ENCODE measurements at regions not wholly inside any gene's neighbourhood (a gene's known extent, or its start where the extent isn't known, plus 50 kb on each side); places are given as distances from the start of the nearest gene placed in this dataset.
A peak's percentile ranks its signal among the peaks of the same experiment; 100 is the strongest.

- DNase-seq (no peak), ATAC-seq (no peak)
- H3K36me3 ChIP-seq, result no peaks in the 10 kb centered on the region
- no peak overlapping the region for H3K4me3 ChIP-seq
- intact Hi-C loops (cut with DNase I), result no loop called here
- H3K27me3 ChIP-seq, result no peaks in the 10 kb centered on the region
- WGBS (ENCODE audit: insufficient coverage, low coverage, low lambda C conversion rate, missing lambda C conversion rate), result 67% methylated on average over 1 of the region's 1 CpG
- no peaks in the 10 kb centered on the region for H3K9me3 ChIP-seq
- H3K4me1 ChIP-seq, result peaks cover 0 to under 1% (median 0%) of the 10 kb centered on the region in 4 donors
- no peak overlapping the region for H3K27ac ChIP-seq
- TF ChIP-seq CTCF (IDR thresholded peaks at IDR 0.05) (no peak), POLR2A (IDR thresholded peaks at IDR 0.05) (no peak)
These were observed 347.1 kb downstream of the TNS1 start for GRCh38 chr2:217655651-217656050.

GRCh38 chr2:217654168-217654567 is 348.6 kb downstream of the TNS1 start:
- no peak overlapping the region for H3K27ac ChIP-seq

GRCh38 chr2:217652761-217653639 is 349.8 kb downstream of the TNS1 start:
- Histone ChIP-seq H3K27me3 (no peaks in the 10 kb centered on the region), H3K36me3 (no peaks in the 10 kb centered on the region), H3K4me3 (no peak overlapping the region), H3K4me1 (peaks cover 0 to 7% (median 0%) of the 10 kb centered on the region in 4 donors), H3K27ac (no peak overlapping the region), H3K9me3 (no peaks in the 10 kb centered on the region)
- intact Hi-C loops (cut with DNase I), result loop anchor here in 1 of 2 donors (5.0 kb wide), 1 partner anchor 59 kb away; no protein-coding TSS in a partner anchor
- 14% methylated on average over 6 of the region's 7 CpGs for WGBS (ENCODE audit: insufficient coverage, low coverage, low lambda C conversion rate, missing lambda C conversion rate)
- TF ChIP-seq POLR2A (IDR thresholded peaks at IDR 0.05), result no peak
- no peak for TF ChIP-seq CTCF (IDR thresholded peaks at IDR 0.05)
- DNase-seq (peak in 1 of 3 donors; percentile 42), ATAC-seq (peak; percentile 25 to 70 (median 34))

More at GRCh38 chr2:217654168-217654567, 348.6 kb downstream of the TNS1 start:
- no peak overlapping the region for H3K4me3 ChIP-seq
- intact Hi-C loops (cut with DNase I), result loop anchor here in 1 of 2 donors (5.0 kb wide), 1 partner anchor 58 kb away; no protein-coding TSS in a partner anchor
- TF ChIP-seq CTCF (IDR thresholded peaks at IDR 0.05), result no peak
- TF ChIP-seq POLR2A (IDR thresholded peaks at IDR 0.05), result no peak
- no peaks in the 10 kb centered on the region for H3K27me3 ChIP-seq
- ATAC-seq (no peak), DNase-seq (no peak)
- 80% methylated on average over 2 of the region's 4 CpGs for WGBS (ENCODE audit: insufficient coverage, low coverage, low lambda C conversion rate, missing lambda C conversion rate)
- peaks cover 0 to 7% (median 0%) of the 10 kb centered on the region in 4 donors for H3K4me1 ChIP-seq
- no peaks in the 10 kb centered on the region for H3K9me3 ChIP-seq
- H3K36me3 ChIP-seq, result no peaks in the 10 kb centered on the region

- Histone ChIP-seq H3K4me1 (peaks cover 0 to 7% (median 0%) of the 10 kb centered on the region in 4 donors), H3K27me3 (no peaks in the 10 kb centered on the region), H3K27ac (no peak overlapping the region), H3K36me3 (no peaks in the 10 kb centered on the region), H3K4me3 (no peak overlapping the region), H3K9me3 (no peaks in the 10 kb centered on the region)
- WGBS (ENCODE audit: insufficient coverage, low coverage, low lambda C conversion rate, missing lambda C conversion rate), result 42% methylated on average over 7 of the region's 9 CpGs
- intact Hi-C loops (cut with DNase I), result loop anchor here in 1 of 2 donors (5.0 kb wide), 1 partner anchor 61 kb away; no protein-coding TSS in a partner anchor
- TF ChIP-seq POLR2A (IDR thresholded peaks at IDR 0.05) (no peak), CTCF (IDR thresholded peaks at IDR 0.05) (peak; percentile 56 to 87 (median 82))
- DNase-seq, result peak in 1 of 3 donors; percentile 49
- ATAC-seq, result peak; percentile 77 to 97 (median 92)
These were observed 352.0 kb downstream of the TNS1 start for GRCh38 chr2:217650716-217651360.
